GM18508 (cell line): ENCODE measurements at regions not wholly inside any gene's neighbourhood (a gene's known extent, or its start where the extent isn't known, plus 50 kb on each side); places are given as distances from the start of the nearest gene placed in this dataset.
"Not testable (repeated sequence)": the region's sequence is repeated elsewhere in the genome, so short reads cannot be mapped to it uniquely, and the experiment has no call there.

Experiments used
- ATAC-seq: cut with Tn5 transposase; IDR thresholded peaks from one replicate; pipeline ENCODE4 v1.9.1; 2021; ENCODE audit warnings: moderate number of reproducible peaks; ENCODE audit not compliant: insufficient read depth, unreplicated experiment

GRCh38 chr3:139113231-139113992 is 68.7 kb upstream of the PRR23C start:
- no peak for ATAC-seq

- ATAC-seq: no peak
These were observed 69.3 kb upstream of the PRR23C start for GRCh38 chr3:139113993-139114375.

DNA sequence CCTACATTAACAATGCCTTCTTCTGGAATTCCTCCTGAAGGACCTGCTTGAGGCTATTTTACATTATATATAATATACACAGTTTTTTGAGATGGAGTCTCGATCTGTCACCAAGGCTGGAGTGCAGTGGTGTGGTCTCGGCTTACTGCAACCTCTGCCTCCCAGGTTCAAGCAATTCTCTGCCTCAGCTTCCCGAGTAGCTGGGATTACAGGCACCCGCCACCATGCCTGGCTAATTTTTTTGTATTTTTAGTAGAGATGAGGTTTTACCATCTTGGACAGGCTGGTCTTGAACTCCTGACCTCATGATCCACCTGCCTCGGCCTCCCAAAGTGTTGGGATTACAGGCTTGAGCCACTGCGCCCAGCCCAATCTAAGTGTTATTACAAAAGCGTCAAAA is 71.9 kb upstream of the PRR23C start:
- not testable (repeated sequence) for ATAC-seq

GRCh38 chr3:139117136-139117675 is 72.5 kb upstream of the PRR23C start:
- ATAC-seq: no peak

DNA sequence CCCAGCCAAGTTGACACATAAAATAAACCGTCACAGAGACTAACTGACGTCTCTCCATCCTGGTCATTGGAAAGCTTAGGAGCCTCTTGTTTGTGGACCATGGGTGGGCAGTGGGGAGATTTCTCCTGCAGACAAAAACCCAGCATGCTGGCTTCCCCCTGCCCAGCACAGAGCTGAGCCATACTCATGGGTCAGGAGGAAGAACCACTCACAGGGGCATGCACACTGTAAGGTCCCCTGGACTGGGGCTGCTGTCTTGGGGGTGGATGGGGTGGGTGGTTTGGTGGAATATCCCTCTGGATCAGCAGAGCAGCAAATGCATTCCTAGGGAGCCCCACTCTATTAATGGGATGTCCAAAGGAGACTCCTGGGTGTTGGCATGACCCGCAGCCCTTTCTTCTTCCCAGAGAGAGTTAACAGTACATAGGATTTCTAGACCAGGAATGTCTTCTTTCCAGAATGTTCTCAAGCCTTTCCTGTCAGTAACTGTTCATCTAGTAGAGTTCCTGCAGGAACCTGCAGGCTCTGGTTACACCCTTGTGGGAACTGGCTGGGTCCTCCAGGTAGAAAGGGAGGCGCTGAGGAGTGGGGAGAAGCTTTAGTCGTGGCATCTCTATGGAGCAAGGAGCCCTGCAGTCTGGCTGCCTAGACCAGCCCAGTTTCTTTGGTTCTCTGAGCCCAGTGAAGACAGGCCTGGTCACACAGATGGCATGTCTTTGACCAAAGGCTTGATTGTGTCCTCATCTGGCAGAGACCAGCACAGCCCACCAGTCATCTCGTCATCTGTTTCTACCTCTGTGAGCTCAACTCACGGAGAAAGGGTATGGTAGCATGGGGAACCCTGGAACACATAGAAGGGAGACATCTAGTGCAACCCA is 73.4 kb upstream of the PRR23C start:
- ATAC-seq: no peak

DNA sequence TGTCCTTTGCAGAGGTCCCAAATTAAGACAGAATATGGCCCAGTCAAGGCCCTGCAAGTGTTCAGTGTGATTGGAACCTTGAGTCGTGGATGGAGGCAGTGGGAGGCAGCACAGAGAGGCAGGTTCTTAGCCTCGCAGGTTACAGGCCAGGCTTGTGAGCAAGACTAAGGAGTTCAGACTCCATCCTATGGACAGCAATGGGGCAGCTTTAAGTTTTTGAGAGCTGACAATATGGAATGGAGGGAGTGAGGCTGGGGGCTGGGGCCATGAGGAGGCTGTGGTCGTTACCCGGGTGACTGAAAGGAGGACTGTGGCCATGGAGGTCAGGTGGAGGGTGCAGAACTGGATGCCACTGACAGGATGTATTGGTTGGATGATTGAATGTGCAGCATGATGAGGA is 74.1 kb upstream of the PRR23C start:
- ATAC-seq: no peak

DNA sequence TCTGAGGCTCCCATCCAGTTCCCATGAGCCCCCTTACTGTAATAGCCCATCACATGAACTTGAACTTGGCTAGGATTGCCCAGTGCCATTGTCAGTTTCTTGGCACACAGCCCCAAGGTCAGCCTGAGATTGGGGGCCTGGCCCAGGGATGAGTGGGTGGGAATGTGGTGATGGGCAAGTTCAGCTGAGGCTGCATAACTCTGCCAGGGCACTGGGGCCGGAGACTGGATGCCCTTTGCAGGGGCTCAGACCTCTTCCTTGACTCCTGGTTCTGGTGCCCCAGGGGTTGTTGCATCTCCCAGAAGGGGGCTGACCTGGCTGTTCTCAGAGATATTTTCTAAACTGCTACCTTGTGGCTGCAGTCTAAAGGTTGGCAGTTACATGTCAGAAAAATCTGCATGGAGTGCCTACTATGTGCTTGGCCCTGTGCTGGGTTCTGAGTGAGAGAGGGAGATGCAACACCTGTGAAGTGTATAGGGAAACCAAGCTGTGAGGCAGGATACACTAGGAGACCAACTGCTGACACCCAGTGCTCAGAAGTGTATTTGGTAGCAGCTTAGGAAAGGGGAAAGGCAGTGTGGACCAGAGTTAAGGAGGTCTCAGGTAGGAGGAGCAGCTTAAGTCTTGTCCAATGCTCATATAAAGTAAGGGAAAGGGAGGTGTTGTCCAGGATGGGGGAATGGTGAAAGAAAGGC is 74.8 kb upstream of the PRR23C start:
- ATAC-seq: no peak

GRCh38 chr3:139120086-139121056 is 75.7 kb upstream of the PRR23C start:
- ATAC-seq: no peak

- ATAC-seq: no peak
These were observed 77.0 kb upstream of the PRR23C start for GRCh38 chr3:139121513-139122220.

- ATAC-seq: no peak
These were observed 77.5 kb upstream of the PRR23C start for GRCh38 chr3:139122221-139122581.

- no peak for ATAC-seq
These were observed 77.9 kb upstream of the PRR23C start for GRCh38 chr3:139122612-139123011.

DNA sequence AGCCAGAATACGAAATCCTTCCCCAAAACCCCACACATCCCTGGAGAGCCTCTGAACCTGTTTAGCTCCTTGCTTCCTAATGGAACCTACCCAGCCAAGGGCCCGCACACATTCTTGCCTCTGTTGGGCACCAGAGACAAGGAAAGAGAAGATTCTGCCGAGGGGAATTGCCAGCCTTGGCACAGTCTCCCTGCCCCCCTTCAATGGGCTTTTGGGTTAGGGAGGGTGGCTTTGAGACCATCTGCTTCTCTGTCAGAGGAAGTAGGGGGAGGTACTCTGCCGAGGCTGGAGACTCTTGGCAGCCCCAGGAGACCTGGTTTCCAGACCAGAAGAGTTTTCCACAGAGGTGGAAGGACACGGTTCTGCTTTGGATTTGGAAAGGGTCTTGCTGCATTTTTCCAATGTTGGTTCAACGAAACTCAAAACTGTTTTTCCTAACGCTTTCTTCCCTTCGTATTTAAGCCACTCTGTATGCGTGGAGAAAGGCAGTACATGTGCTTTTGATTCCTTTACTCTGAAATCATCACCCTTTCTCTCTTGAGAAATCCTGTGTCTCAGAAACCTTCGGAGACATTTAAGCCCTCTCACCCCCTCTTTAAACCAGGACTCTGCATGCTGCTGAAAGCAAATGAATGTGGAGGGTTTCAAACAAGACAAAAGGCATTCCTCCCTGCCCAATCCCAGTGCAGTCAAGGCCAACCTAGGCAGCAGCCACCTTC is 78.8 kb upstream of the PRR23C start:
- no peak for ATAC-seq

DNA sequence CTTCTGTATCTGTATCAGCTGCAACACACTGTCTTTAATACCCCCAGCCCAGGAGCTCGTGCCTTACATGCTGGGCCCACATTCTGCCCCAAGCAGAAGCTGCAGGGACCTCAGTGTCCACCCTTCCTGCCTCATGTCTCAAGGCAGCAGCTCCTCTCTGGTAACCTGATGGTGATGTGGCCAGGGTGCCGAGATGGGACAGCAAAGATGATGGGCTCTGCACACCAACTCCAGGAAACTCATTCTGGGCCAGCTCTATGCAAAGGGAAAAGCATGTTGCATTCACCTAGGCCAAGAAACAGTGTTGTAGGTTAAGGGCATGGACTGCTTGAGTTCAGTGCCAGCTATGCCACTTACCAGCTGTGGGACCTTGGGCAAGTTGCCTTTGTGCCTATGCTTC is 79.5 kb upstream of the PRR23C start:
- no peak for ATAC-seq

GRCh38 chr3:139127101-139127500 is 82.4 kb upstream of the PRR23C start:
- no peak for ATAC-seq

DNA sequence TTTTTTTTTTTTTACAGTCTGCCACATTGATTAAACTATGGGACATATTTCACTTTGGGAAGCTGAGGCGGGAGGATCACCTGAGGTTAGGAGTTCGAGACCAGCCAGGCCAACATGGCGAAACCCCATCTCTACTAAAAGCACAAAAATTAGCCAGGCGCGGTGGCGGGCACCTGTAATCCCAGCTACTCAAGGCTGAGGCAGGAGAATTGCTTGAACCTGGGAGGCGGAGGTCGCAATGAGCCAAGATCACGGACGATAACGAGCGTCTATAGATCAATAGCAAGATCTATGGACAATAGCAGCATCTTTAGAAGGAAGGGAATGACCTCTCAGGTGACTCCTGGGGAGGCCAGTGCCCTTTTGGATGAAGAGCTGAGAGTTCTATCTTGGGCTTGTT is 82.9 kb upstream of the PRR23C start:
- not testable (repeated sequence) for ATAC-seq

GRCh38 chr3:139128803-139129202 is 84.1 kb upstream of the PRR23C start:
- ATAC-seq: no peak

- ATAC-seq: no peak
These were observed 85.2 kb upstream of the PRR23C start for GRCh38 chr3:139129892-139130291.

GRCh38 chr3:139130390-139131140 is 85.9 kb upstream of the PRR23C start:
- no peak for ATAC-seq
